Activated CD8-positive, alpha-beta T cell treated with anti-CD3 and anti-CD28 coated beads for 36 hours (primary cell): ENCODE measurements at regions not wholly inside any gene's neighbourhood (a gene's known extent, or its start where the extent isn't known, plus 50 kb on each side); places are given as distances from the start of the nearest gene placed in this dataset.

Experiments used
- ATAC-seq: fragments of 200-7000 bp; cut with Tn5 transposase; one replicate; pipeline ENCODE4 v1.10.0; 2021; ENCODE audit warnings: mild to moderate bottlenecking, moderate library complexity
- CTCF ChIA-PET: fragments of 350-600 bp; sonication (Branson Sonifier 250); formaldehyde crosslinking; loops from one replicate; lab custom pipeline; 2021; ENCODE audit warnings: antibody characterized with exemption; lab: Charles Lee
- POLR2A ChIA-PET: fragments of 350-600 bp; sonication (Branson Sonifier 250); formaldehyde crosslinking; loops from one replicate; lab custom pipeline; 2021; ENCODE audit warnings: antibody characterized with exemption; lab: Charles Lee
- DNase-seq: peaks from one replicate; pipeline ENCODE4 v3.0.0-alpha.2; 2020
- H3K27ac Mint-ChIP-seq: one replicate; pipeline ENCODE4 v1.8.0; 2021; ENCODE audit warnings: mild to moderate bottlenecking, mixed read lengths
- H3K27me3 Mint-ChIP-seq: one replicate; pipeline ENCODE4 v1.8.0; 2021; ENCODE audit warnings: mixed read lengths
- H3K36me3 Mint-ChIP-seq: one replicate; pipeline ENCODE4 v1.8.0; 2021; ENCODE audit warnings: low read depth, mixed read lengths
- H3K4me1 Mint-ChIP-seq: one replicate; pipeline ENCODE4 v1.8.0; 2021; ENCODE audit warnings: low read depth, mixed read lengths
- H3K4me3 Mint-ChIP-seq: one replicate; pipeline ENCODE4 v1.8.0; 2021; ENCODE audit warnings: mild to moderate bottlenecking, moderate library complexity, mixed read lengths
- H3K9me3 Mint-ChIP-seq: one replicate; pipeline ENCODE4 v1.8.0; 2021; ENCODE audit warnings: mixed read lengths
- intact Hi-C: fragments of 100-400 bp; cut with micrococcal nuclease; formaldehyde crosslinking; loops from one replicate; pipeline ENCODE4 v1.10.0; 2022
- TF ChIP-seq, protein P1 (sequence below): fragments of 200-600 bp; IDR thresholded peaks from one replicate; pipeline ENCODE4 v1.8.0; 2022; ENCODE audit warnings: antibody characterized with exemption, mild to moderate bottlenecking

DNA sequence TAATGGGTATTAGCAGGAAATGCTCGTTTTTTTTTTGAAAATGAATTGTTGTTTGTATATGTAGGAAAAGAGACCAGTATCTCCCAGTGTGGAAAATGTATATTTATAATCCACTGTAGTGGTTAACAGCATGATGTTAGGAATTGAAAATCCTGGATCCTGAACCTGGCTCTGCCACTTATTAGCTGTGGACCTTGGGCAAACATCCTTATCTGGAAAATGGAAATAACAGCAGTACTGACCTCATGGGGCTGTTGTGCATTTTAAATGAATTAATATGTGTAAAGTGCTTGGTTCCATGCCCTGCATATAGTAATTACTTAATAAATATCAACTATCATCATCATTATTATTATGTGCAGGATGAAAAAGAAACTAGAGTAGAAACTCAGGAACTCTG, 251.3 kb downstream of the CDCA7 start:
- peaks cover 3% of the 10 kb centered on the region for H3K4me1 Mint-ChIP-seq
- TF ChIP-seq, protein P1, sequence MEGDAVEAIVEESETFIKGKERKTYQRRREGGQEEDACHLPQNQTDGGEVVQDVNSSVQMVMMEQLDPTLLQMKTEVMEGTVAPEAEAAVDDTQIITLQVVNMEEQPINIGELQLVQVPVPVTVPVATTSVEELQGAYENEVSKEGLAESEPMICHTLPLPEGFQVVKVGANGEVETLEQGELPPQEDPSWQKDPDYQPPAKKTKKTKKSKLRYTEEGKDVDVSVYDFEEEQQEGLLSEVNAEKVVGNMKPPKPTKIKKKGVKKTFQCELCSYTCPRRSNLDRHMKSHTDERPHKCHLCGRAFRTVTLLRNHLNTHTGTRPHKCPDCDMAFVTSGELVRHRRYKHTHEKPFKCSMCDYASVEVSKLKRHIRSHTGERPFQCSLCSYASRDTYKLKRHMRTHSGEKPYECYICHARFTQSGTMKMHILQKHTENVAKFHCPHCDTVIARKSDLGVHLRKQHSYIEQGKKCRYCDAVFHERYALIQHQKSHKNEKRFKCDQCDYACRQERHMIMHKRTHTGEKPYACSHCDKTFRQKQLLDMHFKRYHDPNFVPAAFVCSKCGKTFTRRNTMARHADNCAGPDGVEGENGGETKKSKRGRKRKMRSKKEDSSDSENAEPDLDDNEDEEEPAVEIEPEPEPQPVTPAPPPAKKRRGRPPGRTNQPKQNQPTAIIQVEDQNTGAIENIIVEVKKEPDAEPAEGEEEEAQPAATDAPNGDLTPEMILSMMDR, result no peak
- H3K9me3 Mint-ChIP-seq, result no peaks in the 10 kb centered on the region
- H3K27ac Mint-ChIP-seq, result no peak overlapping the region
- DNase-seq (no peak), ATAC-seq (no peak)
- H3K36me3 Mint-ChIP-seq, result no peaks in the 10 kb centered on the region
- intact Hi-C loops, result no loop called here
- H3K27me3 Mint-ChIP-seq, result peaks cover 14% of the 10 kb centered on the region
- ChIA-PET CTCF (no interaction called here), POLR2A (no interaction called here)
- no peak overlapping the region for H3K4me3 Mint-ChIP-seq

DNA sequence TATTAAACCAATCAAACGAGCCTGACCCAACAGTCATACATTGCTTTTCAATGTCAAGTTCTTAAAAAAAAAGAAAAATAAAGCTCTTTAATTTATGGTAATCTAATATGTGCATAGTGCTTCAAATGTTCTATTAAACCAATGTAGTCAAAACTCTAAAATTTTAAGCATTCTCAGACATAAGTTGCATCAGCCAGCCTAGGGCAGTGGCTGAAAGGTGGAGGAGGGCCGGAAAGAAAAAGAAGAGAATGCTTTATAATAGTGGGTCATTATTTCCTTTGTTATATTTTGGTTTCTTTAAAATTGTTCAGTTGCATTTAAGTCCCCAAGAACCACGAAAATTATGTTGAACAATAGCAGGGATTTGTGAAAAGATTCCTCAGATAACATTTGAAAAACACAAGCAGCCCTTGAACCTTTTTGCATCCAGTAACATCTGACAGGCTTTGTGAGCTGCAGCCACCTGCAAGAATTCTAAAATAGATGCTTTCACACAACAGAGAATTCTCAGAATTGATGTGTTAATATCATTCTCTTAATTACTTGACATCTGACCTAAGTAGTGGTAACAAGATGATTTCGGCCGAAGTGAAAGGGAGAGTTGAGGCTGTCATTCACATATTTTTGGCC, 252.1 kb downstream of the CDCA7 start:
- no peaks in the 10 kb centered on the region for H3K9me3 Mint-ChIP-seq
- intact Hi-C loops, result no loop called here
- TF ChIP-seq, protein P1, result no peak
- ChIA-PET POLR2A (no interaction called here), CTCF (no interaction called here)
- H3K4me3 Mint-ChIP-seq, result no peak overlapping the region
- no peak overlapping the region for H3K27ac Mint-ChIP-seq
- no peaks in the 10 kb centered on the region for H3K36me3 Mint-ChIP-seq
- H3K27me3 Mint-ChIP-seq, result peaks cover 16% of the 10 kb centered on the region
- ATAC-seq (no peak), DNase-seq (no peak)
- peaks cover 3% of the 10 kb centered on the region for H3K4me1 Mint-ChIP-seq

DNA sequence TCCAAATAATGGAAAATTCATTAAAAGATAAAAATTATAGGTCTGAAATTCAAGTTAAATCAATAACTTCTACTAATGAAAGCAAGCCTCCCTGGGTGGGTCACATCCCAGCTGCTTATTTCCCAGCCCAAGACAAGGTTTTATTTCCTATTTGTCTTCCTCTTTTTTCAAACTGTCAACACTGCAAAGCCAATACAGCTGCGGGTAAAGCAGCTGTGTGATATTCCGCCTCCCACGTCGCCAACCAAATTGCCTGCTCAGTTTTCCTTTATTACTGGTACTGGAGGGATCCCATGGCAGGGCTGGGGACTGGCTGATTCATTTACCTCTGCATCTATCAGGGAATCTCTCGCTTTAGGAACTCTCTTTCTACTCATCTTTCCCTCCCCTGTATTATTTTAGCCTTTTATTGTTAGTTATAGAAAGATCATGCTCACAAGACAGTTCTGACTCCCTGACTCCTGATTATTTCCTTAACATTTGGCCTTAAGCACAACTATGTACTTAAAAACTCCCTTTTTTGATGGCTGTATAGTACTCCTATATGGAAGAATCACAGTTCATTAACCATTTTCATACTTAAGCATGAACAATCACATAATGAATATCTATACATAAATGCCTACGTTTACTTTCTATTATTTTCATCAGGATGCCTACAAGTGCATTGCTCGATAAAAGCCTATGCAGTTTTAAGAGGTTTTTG, 253.1 kb downstream of the CDCA7 start:
- Mint-ChIP-seq H3K27ac (no peak overlapping the region), H3K27me3 (peaks cover 17% of the 10 kb centered on the region), H3K4me1 (peaks cover 3% of the 10 kb centered on the region), H3K4me3 (no peak overlapping the region), H3K36me3 (no peaks in the 10 kb centered on the region), H3K9me3 (no peaks in the 10 kb centered on the region)
- ATAC-seq (no peak), DNase-seq (no peak)
- ChIA-PET POLR2A (no interaction called here), CTCF (no interaction called here)
- intact Hi-C loops, result no loop called here
- TF ChIP-seq, protein P1, result no peak

DNA sequence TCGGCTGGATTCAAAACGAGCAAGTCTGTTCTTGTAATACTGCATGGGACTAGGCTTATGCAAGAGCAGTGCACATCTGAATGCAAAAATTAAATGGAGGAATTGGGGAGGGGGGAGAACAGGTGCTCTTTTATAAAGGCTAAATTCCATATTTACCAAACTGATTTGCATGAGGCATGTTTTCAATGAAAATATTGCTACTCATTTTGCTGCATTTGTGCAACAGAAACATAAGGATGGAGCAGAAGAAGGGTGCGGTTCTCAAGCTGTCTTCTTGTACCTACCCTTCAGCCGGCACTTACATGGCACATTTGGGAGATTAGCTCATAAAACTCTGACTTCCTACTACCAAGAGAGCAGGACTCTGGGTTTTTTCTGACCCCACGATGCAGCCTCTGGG, 256.4 kb downstream of the CDCA7 start:
- Mint-ChIP-seq H3K27ac (no peak overlapping the region), H3K36me3 (no peaks in the 10 kb centered on the region), H3K4me1 (peaks cover 3% of the 10 kb centered on the region), H3K27me3 (peaks cover 20% of the 10 kb centered on the region), H3K9me3 (no peaks in the 10 kb centered on the region), H3K4me3 (no peak overlapping the region)
- CTCF ChIA-PET, result interaction anchor here (1.1 kb wide), 1 partner anchor 212 kb away, joined by 3 read pairs; no protein-coding TSS in a partner anchor
- POLR2A ChIA-PET, result no interaction called here
- intact Hi-C loops, result no loop called here
- TF ChIP-seq, protein P1, result no peak
- ATAC-seq, result no peak
- DNase-seq, result no peak

DNA sequence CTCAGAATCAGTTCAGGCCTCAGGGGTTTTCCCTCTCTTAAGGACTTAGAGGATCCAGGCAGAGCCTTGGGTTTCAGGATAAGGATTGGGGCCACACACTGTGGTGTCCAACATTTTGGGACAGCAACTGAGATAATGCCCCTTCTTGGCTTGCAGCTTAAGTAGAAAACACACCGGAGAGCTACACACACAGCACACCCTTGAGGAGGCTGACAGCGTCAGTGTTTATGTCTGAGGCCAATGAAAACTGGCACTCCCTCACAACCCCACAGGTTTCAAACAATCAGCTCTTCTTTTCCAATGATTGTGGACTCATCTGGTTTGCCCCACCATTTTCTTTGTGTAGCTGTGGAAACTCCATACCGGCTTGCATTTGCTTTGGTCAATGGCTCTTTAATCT, 257.7 kb downstream of the CDCA7 start:
- Mint-ChIP-seq H3K9me3 (peaks cover 2% of the 10 kb centered on the region), H3K4me1 (no peaks in the 10 kb centered on the region), H3K27me3 (peaks cover 15% of the 10 kb centered on the region), H3K4me3 (no peak overlapping the region), H3K27ac (no peak overlapping the region), H3K36me3 (no peaks in the 10 kb centered on the region)
- ATAC-seq (no peak), DNase-seq (no peak)
- TF ChIP-seq, protein P1, result no peak
- ChIA-PET POLR2A (no interaction called here), CTCF (interaction anchor here (1.4 kb wide), 1 partner anchor 29 kb away, joined by 3 read pairs; no protein-coding TSS in a partner anchor)
- intact Hi-C loops, result no loop called here
